ENCODE measurements at regions not wholly inside any gene's neighbourhood (a gene's known extent, or its start where the extent isn't known, plus 50 kb on each side); places are given as distances from the start of the nearest gene placed in this dataset.
"Not testable (repeated sequence)": the region's sequence is repeated elsewhere in the genome, so short reads cannot be mapped to it uniquely, and the experiment has no call there.

DNA sequence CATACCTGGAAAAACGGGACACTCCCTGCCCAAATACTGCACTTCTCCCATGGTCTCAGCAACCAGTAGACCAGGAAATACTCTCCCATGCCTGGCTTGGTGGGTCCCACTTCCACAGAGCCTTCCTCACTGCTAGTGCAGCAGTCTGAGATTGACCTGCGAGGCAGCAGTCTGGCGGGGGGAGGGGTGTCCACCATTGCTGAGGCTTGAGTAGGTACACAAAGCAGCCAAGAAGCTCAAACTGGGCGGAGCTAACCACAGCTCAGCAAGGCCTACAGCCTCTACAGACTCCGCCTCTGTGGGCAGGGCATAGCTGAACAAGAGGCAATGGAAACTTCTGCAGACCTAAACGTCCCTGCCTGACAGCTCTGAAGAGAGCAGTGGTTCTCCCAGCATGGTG is 191.5 kb upstream of the FTMT start:
- no peak overlapping the region for H3K27ac ChIP-seq
- no peaks in the 10 kb centered on the region for H3K36me3 ChIP-seq
- no peak for ATAC-seq
- no peaks in the 10 kb centered on the region for H3K27me3 ChIP-seq
- no peak overlapping the region for H3K4me3 ChIP-seq
- H3K9me3 ChIP-seq = peaks cover 0 to 6% (median 0%) of the 10 kb centered on the region in 3 donors
- no peaks in the 10 kb centered on the region for H3K4me1 ChIP-seq
- no peak for TF ChIP-seq POLR2AphosphoS5 (IDR thresholded peaks at IDR 0.05)
- TF ChIP-seq, protein P1, sequence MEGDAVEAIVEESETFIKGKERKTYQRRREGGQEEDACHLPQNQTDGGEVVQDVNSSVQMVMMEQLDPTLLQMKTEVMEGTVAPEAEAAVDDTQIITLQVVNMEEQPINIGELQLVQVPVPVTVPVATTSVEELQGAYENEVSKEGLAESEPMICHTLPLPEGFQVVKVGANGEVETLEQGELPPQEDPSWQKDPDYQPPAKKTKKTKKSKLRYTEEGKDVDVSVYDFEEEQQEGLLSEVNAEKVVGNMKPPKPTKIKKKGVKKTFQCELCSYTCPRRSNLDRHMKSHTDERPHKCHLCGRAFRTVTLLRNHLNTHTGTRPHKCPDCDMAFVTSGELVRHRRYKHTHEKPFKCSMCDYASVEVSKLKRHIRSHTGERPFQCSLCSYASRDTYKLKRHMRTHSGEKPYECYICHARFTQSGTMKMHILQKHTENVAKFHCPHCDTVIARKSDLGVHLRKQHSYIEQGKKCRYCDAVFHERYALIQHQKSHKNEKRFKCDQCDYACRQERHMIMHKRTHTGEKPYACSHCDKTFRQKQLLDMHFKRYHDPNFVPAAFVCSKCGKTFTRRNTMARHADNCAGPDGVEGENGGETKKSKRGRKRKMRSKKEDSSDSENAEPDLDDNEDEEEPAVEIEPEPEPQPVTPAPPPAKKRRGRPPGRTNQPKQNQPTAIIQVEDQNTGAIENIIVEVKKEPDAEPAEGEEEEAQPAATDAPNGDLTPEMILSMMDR (IDR thresholded peaks at IDR 0.05) = no peak
- TF ChIP-seq POLR2A (IDR thresholded peaks at IDR 0.05) = no peak
- TF ChIP-seq EP300 (IDR thresholded peaks at IDR 0.05) = no peak
- 83% methylated on average over 1 of the region's 6 CpGs; no CpG with 5 or more reads in 1 of the 2 donors for WGBS, 2 donors (ENCODE audit: low coverage in 1 of 2)

DNA sequence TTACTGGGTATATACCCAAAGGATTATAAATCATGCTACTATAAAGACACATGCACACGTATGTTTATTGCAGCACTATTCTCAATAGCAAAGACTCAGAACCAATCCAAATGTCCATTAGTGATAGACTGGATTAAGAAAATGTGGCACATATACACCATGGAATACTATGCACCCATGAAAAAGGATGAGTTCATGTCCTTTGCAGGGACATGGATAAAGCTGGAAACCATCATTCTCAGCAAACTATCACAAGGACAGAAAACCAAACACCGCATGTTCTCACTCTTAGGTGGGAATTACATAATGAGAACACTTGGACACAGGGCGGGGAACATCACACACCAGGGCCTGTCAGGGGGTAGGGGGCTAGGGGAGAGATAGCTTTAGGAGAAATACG is 186.1 kb upstream of the FTMT start:
- H3K36me3 ChIP-seq, ATAC-seq, H3K27ac ChIP-seq, H3K9me3 ChIP-seq, H3K27me3 ChIP-seq, H3K4me3 ChIP-seq, H3K4me1 ChIP-seq: not testable (repeated sequence)
- WGBS, 2 donors (ENCODE audit: low coverage in 1 of 2) = 73 to 84% methylated on average over 2 to 4 of the region's 4 CpGs

DNA sequence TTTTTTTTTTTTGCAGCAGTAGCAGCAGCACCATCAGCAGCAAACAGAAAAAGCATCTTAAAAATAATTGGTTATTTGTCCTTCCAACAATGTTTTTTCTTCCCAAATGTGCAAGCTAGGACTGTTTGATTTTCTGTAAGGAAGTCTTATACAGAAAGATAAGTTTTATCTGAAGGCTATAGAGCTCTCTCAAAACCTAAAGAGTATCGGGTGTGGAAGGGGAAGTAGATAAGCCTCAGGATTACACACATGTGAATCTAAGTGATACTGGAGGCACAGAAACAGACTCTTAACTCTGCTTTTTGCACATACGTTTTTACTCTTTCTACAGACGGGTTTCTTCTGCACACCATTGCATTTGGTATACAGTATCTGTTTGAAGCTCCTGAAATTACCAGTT is 184.4 kb upstream of the FTMT start:
- 45 to 67% methylated on average over 2 to 3 of the region's 3 CpGs for WGBS, 2 donors (ENCODE audit: low coverage in 1 of 2)
- no peak for ATAC-seq
- no peaks in the 10 kb centered on the region for H3K9me3 ChIP-seq
- TF ChIP-seq POLR2A (IDR thresholded peaks at IDR 0.05) (no peak), EP300 (IDR thresholded peaks at IDR 0.05) (no peak), POLR2AphosphoS5 (IDR thresholded peaks at IDR 0.05) (no peak)
- TF ChIP-seq, protein P1 (IDR thresholded peaks at IDR 0.05) = no peak
- H3K36me3 ChIP-seq = no peaks in the 10 kb centered on the region
- no peak overlapping the region for H3K4me3 ChIP-seq
- H3K27me3 ChIP-seq = no peaks in the 10 kb centered on the region
- no peak overlapping the region for H3K27ac ChIP-seq
- no peaks in the 10 kb centered on the region for H3K4me1 ChIP-seq

DNA sequence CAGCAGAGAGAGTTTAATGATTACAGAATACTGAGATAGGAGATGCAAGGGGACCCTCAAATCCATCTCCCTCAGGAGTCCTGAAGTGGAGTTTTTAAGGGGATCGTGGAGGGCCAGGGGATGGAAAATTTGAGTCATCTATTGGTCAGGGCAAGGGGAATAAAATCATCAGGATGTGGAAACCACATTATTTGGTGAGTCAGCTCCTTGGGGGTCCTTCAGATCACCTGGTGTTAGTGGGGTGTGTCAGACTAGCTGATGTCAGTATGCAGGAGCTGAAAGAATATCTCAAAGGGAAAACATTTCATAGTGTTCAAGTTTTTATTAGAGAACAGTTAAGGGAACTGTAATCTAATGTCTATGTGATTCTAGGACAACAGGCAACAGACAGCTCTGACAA is 183.0 kb upstream of the FTMT start:
- WGBS, 2 donors (ENCODE audit: low coverage in 1 of 2) = 0 to 60% methylated on average over 1 of the region's 1 CpG
- H3K36me3 ChIP-seq = no peaks in the 10 kb centered on the region
- no peaks in the 10 kb centered on the region for H3K9me3 ChIP-seq
- no peaks in the 10 kb centered on the region for H3K4me1 ChIP-seq
- TF ChIP-seq, protein P1 (IDR thresholded peaks at IDR 0.05) = no peak
- TF ChIP-seq POLR2AphosphoS5 (IDR thresholded peaks at IDR 0.05) = no peak
- TF ChIP-seq POLR2A (IDR thresholded peaks at IDR 0.05) = no peak
- no peak for TF ChIP-seq EP300 (IDR thresholded peaks at IDR 0.05)
- no peak for ATAC-seq
- H3K27ac ChIP-seq = no peak overlapping the region
- no peak overlapping the region for H3K4me3 ChIP-seq
- H3K27me3 ChIP-seq = no peaks in the 10 kb centered on the region

DNA sequence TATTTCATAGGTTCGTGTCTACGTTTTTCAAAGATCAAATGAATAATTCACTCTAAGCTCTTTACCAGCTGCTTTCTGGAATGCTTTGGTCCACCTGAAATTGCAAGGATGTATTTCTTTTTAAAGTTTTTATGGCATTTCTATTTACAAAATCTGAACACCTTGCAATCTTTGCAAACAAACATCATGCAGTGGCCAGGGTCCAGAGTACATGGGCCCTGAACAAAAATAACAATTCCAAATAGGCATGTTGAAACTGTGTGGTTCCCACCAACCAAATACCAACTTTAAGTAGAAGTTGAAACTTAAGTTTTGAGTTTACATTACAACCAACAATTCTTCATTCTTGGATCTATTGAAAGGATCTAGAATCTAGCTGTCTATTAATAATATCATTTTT is 180.1 kb upstream of the FTMT start:
- no peaks in the 10 kb centered on the region for H3K9me3 ChIP-seq
- H3K36me3 ChIP-seq = no peaks in the 10 kb centered on the region
- no peak overlapping the region for H3K27ac ChIP-seq
- H3K4me3 ChIP-seq = no peak overlapping the region
- TF ChIP-seq EP300 (IDR thresholded peaks at IDR 0.05) (no peak), POLR2AphosphoS5 (IDR thresholded peaks at IDR 0.05) (no peak), POLR2A (IDR thresholded peaks at IDR 0.05) (no peak)
- TF ChIP-seq, protein P1 (IDR thresholded peaks at IDR 0.05) = no peak
- WGBS, 2 donors (ENCODE audit: low coverage in 1 of 2) = 35 to 70% methylated on average over 2 of the region's 2 CpGs
- no peak for ATAC-seq
- H3K27me3 ChIP-seq = no peaks in the 10 kb centered on the region
- no peaks in the 10 kb centered on the region for H3K4me1 ChIP-seq
